GM12873 (cell line): ENCODE measurements at regions not wholly inside any gene's neighbourhood (a gene's known extent, or its start where the extent isn't known, plus 50 kb on each side); places are given as distances from the start of the nearest gene placed in this dataset.

Source experiments
- CTCF ChIP-seq: IDR thresholded peaks from 2 replicates; pipeline ENCODE4 v1.5.1; 2012; ENCODE audit warnings: low read depth, mild to moderate bottlenecking, moderate library complexity, low read length, control low read depth; ENCODE audit not compliant: insufficient read depth; ENCODE audit errors: missing control alignments

- no peak for TF ChIP-seq CTCF
Measured at GRCh38 chr1:14011132-14011531, 311.1 kb downstream of the PRDM2 start.

GRCh38 chr1:14011888-14012287 lies 311.9 kb downstream of the PRDM2 start:
- TF ChIP-seq CTCF: no peak

- no peak for TF ChIP-seq CTCF
Measured at GRCh38 chr1:14014929-14015328, 314.9 kb downstream of the PRDM2 start.

GRCh38 chr1:14015917-14016316 lies 315.9 kb downstream of the PRDM2 start:
- no peak for TF ChIP-seq CTCF

GRCh38 chr1:14017531-14017961 lies 317.6 kb downstream of the PRDM2 start:
- TF ChIP-seq CTCF: no peak

- TF ChIP-seq CTCF: no peak
Measured at GRCh38 chr1:14019461-14019860, 319.5 kb downstream of the PRDM2 start.

GRCh38 chr1:14020006-14020405 lies 320.0 kb downstream of the PRDM2 start:
- TF ChIP-seq CTCF: no peak
